ENCODE measurements at regions not wholly inside any gene's neighbourhood (a gene's known extent, or its start where the extent isn't known, plus 50 kb on each side); places are given as distances from the start of the nearest gene placed in this dataset.

DNA sequence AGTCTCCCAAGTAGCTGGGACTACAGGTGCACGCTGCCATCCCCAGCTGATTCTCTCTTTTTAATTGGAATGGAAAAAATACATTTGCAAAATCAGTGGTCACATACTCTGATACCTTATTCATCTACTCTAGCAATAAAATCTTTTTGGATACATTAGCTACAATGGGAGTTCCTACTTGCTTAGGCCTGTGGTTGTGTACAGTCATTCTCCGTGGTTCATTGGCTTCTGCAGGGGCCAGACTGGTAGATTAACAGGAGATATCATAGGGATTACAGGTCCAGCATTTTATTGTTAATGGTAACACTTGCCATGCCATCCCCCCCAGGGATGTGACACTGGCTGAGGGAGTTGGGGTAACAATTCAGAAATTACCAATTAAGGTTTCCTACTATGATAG, 140.0 kb downstream of the ADAMTS15 start:
- DNase-seq = no peak

DNA sequence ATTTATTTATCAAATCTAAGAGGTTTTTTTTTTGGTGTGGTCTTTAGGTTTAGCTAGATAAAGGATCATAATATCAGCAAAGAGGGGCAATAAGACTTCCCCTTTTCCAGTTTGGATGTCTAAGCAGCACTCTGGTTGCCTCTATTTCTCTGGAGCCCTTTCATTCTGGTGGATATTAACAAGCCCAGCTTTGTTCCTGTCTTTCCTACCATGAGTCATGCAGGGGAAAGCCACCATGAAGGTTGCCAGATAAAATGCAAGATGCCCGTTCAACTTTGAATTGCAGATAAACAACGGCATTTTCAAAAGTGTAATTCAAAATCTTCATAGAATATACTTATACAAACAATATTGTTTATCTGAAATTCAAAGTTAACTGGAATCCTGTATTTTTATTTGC, 143.6 kb downstream of the ADAMTS15 start:
- DNase-seq = no peak

DNA sequence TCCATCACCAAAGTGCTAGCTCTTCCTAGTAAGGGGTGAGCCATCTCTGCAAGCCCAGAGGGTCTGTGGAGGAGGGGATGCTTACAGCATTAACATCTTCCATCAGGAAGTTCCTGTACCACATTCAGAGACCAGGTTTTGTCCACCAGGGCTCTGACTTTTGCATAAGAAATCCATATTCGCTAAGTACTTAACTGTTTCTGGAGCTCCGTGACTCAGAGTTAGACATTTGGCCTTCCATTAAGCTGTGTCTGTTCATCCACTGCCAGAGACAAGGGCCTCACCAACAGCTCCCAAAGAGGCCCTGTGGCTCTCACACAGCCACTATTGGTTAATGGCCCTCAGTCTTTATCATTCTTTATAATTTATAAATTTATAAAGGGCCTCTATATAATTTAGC, 144.6 kb downstream of the ADAMTS15 start:
- no peak for DNase-seq

DNA sequence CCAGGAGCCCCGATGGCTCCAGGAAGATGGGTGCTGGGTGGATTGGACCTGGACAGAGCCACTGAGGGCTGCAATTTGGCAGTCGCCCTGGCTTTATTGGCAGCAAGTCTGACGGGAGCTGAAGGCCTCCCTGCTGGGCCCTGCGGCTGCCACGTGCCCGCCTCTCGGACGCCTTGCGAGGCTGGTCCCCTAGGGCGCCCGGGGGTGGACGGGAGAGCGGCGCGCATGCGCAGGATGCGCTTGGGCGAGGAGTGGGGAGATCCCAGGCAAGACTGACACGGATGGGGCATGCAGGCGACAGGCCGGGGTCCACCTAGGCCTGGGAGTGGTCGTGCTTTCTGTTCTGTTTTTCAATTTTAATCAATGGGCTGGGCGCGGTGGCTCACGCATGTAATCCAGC, 150.0 kb downstream of the ADAMTS15 start:
- no peak for DNase-seq

DNA sequence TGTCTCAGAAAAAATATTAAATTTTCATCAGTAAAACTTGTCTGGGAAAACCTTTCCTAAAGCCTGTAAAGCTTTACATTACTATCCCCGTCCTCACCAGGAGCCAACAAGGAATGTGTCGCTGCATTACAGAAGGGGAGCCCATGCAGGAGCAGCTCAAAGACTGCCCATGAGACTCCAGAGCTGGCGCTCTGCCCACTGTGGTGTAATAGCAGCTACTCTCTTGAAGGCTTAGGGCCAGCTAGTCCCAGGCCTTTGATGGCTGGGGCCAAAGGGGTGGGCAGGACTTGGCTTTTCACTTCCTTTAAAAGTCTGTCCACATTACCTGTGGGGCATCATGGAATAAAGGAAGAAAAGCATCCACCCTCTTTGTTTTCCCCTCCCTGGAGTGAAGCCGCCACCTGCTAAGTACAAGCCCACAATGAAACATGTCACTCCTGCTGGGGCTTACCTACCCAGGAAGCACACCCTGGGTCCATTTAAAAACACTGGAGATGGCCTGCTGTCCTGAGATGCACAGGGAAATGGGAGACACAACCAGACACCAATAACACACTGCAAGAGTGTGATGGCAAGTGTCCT, 150.7 kb downstream of the ADAMTS15 start:
- DNase-seq = no peak

DNA sequence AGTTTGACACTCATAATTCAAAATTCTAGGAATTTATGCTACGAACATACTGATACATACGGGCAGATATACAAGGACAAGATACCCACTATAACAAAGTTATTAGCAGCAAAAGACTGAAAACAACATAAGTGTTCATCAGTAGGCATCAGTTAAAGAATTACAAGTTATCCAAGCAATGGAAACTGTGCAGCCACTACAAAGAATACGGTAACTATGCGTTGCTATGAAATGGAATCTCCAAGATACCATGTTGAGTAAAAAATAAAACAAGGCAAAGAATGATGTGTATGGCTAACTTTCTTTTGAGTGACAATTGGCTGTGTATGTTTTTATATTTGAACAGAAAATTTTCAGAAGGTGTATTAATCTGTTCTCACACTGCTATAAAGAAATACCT, 151.7 kb downstream of the ADAMTS15 start:
- no peak for DNase-seq

DNA sequence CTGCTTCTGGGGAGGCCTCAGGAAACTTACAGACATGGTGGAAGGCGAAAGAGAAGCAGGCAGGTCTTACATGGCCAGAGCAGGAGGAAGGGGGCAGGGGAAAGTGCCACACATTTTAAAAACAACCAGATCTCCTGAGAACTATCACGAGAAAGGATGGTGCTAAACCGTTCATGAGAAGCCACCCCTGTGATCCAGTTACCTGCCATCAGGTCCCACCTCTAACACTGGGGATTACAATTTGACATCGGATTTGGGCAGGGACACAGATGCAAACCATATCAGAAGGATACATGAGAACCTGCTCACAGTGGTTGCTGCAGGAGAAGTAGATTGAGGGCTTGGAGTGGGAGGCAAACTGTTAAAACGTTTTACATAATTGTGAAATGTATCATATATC, 152.2 kb downstream of the ADAMTS15 start:
- DNase-seq = no peak

DNA sequence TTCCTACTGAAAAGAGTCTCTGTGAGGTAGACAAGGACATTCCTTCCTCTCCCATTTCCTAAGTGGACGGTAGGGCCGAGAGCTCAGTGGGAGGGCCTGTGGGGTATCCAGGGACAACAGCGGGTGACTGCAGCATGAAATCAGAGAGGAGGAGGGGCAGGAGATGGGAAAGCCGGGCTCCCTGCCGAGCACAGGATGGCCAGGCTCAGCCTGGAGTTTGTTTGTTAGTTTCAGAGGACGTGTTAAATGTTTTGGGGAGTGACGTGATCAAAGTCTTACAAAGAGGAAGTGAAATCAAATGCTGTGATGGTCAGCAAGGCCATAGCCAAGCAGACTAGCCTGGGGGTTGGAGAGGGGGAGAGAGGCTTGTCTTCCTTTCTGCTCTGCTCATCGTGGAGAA, 152.7 kb downstream of the ADAMTS15 start:
- no peak for DNase-seq

DNA sequence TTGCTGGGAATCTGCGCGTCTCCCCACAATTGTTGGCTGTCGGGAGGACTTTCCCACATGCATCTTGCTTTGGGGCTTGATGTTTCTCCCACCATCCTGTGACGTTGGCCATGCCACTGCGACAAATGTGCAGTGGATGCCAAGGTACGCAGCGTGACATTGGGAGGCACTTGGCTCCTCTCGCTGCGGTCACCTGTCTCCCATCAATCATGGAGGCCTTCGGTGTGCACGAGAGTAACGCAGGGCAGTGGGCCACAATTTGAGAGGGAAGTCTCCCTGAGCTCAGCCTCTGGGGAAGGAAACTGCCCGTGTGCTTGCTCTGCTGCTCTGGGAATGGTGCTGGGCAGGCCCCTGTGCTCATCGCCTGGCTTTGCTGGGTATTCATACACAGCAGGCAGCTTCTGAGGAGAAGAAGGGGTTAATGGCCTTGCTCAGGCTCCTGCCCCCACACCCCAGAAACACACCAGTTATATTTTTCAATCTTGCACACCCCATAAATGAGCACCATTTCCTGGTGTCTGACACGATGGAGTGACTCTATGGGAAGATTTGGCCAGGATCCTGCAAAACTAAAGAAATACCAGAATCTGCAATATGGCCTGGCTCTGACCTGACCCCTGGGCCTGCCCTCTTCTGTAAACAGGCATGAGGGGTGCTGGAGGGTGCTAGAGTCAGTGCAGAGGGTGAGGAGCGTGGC, 153.5 kb downstream of the ADAMTS15 start:
- no peak for DNase-seq

DNA sequence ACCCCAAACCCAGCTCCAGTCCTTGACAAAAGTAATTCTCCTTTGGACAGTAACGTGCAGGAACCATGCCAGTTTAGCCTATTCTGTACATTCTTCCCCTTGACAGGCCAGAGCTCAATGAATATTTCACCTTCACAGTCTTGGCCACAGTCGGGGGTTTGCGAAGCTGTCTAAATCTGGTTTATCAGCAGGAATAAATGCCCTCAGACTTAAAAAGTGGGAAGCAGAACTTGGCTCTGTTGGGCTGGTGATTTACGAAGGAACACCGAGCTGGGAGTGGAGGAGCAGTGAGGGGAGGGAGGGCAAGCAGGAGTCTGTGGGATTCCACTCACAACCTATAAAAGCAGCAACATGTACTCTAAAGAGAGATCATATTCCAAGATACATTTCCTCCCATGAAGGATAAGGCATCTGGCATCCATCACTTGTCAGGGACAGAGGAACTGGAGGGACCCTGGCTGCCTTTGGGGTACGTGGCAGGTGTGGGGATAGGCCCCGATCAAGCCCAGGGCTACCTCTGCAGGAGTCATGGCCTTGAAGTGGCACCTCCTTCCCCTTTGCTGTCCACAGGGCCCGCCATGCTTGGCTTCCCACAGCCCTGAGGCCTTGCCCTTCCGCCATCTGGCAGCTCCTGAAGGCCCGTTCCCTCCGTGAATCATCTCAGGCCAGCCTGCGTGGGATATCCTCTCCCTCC, 154.3 kb downstream of the ADAMTS15 start:
- no peak for DNase-seq

DNA sequence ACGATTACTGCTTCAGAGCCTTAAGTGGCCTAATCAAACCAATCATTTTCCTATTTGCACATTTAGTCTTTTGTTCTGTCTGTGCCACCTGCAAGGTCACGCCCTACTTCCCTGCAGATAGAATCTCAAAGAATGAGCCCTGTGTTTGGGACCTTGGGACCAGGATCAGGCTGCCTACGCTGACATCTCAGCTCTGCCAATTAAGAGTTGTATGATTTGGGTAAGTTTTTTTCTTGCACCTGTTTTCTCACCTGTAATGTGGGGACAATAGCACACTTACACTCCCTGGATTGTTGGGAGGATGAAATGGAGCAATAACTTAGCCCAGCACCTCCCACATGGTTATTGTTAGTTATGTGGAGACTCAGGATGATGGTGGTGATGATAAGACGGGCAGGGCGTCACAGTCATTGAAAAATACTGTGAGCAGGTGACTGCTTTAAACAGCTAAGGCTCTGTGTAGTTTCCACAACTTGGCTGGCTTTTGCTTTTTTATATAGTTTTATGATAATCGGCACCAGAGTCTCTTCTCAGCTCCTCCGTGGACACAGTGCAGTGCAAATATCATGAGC, 155.0 kb downstream of the ADAMTS15 start:
- no peak for DNase-seq

DNA sequence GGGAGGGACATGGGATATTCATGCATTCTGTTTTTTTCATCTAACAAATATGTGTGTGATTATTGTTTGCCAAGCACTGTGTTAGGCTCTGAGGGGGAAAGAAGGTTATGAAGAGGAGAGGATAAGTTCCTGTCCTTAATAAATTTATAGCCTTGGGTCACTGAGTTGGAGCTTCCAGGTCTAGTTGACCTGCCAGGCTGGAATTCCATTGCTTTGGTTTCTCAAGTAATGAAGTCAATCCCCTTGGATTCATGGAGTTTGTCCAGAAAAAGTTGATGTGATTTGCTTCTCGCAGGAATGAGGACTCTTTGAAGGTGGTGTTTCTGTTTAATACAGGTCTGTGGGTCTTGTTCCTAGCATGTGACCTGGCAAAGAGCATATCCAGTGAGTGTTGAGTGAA, 156.2 kb downstream of the ADAMTS15 start:
- no peak for DNase-seq

DNA sequence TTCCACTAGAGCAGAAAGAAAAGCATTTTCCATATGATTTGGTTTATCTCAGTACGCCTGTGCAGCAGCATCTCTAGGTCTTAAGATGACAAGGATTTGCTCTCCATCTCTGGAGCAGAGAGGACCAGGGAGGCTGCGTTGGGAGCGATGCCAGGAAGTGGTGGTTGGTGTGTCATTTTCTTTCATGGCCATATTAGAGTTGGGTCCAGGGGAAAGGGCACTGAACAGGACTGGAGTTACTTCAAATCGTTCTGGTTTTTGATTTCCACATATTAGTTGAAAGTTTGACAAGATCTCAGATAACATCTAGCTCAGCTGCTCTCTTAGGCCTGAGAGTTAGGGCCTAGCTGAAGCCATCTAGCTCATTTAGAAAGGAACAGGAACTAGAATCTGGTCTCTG, 157.7 kb downstream of the ADAMTS15 start:
- no peak for DNase-seq

DNA sequence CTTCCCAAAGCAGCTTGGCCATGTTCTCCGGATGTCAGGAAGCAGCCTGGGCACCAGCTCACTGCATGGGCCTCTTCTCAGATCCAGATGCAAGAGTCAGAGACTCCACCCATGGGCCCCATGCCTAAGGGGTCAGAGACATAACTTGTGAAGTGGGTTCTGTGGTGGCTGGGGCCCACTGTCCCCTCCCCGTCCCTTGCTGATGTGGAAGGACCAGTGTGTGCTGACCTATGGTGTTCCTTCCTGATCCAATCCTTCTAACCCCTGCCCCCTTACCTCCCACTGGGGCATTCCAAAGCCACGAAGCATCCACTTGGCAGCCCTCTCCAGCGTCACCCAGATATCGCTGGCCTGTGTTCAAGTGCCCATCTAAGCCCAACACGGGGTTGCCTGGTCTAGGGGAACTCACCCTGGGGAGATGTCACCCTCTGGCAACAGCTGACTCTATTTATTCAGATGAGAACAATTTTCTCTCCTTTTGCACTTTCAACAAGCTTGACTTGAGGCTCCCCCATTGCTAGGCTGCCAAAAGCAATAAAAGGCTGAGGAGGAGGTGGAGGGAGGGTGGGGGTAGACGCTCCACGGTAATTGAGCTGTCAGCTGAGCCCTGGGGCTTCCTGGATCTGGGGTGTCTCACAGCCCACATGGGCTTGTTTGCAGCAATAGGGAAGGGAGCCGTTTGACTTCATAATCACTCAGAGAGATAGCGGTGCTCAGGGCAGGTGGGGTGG, 158.5 kb downstream of the ADAMTS15 start:
- no peak for DNase-seq

DNA sequence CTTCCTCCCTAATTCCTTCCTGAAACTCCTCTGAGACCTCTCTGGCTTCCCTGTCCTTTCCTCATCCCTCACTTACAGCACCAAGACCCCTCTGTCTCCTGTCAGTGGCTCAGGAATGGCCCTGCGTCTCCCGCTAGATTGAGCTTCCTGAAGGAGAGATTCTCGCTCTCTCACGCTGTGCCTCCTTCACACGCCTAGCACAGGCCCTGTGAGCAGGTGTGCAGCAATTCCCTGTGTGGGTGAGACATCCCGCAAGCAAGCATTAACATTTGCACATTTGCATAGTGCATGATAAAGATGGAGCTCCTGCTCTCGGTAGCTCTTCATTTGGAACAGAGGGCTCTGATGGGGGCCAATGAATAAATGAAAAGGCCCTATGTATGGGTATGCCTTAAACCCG, 159.8 kb downstream of the ADAMTS15 start:
- no peak for DNase-seq

DNA sequence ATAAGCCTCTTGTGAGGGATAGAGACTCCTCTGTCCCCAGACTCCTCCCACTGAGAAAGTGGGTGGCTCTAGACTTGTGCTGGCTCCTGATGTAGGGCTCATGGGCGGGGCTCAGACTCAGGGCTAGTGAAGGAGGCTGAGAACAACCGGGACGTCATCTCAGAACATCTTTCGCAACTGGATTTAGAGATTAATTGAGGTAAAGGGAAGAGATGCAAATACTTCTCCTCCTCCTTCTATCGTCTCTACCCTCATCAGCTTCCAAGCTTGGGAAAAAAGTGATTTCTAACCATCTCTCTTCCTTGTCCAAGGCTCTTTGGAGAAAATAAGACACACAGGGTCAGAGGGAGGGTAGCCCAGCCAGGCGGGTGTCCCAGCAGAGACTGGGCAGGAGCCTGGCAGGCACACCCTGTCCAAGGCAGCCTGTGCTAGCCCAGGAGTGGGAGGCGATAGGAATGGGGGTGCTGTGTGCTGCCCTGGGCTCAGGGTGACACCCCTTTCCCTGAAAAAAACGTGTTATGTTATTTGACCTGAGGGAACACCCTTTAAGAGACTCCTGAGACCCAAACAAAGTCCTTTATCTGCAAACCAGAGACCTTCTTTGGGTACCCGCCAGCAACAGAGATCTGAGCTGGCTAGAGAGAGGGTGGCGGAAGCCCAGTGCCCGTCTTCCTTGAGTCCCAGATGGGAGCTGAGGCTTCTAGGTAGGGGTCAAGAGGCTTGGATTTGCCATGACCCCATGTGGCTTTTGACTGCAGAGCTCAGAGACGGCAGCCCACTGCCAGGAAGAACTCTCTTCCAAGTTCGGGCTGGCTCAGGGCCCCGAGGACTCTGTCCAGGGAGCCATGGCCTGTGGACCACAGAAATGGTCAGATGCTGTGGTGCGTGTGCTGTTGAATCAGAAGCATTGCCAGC, 160.9 kb downstream of the ADAMTS15 start:
- DNase-seq = no peak

DNA sequence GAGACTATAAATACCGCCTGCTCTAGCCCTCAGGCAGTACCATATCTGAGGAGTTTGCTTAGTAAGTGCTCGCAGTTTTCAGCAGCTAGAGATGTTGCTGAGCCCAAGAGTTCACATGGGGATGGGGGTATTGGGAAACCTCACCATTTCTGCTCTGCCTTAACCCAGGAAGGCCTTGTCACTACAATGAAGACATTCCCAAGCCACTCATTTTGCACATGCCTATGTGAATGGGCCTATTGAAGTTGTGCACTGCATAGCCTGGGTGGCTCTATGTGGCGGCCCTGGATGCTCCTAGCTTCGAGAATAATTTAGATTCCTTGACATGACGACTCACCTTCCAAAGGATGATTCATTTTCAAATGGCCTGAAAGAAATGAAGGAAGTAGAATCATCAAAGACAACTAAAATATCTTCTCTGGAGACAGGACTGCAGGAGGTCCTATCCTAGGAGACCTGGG, 163.4 kb downstream of the ADAMTS15 start:
- DNase-seq = no peak

DNA sequence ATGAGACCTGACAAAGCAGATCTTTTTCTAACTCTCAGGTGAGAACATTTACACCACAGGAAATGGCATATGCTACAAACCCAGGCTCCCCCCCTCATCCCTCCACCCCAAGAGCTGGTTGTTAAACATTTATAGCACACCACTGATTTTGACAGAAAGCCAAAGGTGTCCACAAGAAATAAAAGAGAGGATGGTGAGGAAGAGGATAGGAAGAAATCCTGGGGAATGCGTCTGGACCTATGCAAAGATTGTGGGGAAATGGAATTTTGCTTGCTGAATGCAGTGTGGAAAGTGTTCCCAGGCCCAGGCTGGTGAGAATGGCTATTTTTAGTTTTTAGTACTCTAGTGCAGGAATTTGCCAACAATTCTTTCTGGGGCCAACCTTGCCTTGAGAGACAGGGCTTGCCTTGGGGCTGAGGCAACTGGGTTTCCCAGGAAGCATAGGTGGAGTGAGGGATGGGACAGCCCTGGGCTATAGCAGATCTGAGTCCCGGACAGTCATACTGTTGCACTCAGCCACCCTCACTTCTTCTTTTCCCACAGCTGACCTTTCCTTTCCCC, 163.9 kb downstream of the ADAMTS15 start:
- DNase-seq = no peak

DNA sequence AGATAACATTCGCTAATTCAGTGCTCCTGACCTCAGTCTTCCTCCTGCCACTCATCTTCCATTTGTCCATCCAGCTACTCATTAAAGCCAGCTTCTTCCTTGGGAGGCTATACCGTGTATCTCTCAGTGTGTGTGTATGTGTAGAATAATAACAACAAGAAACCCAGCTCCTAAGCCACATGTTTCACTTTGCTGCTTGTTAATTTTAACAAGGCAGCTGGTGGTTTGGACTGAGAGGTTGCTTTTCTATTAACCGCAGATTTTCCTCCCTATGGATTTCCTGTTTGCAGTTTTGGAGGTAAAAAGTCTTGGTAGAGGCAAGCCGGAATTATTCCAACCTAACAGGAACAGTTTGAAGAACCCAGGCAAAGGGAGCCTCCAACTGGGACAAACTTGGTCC, 165.0 kb downstream of the ADAMTS15 start:
- no peak for DNase-seq

DNA sequence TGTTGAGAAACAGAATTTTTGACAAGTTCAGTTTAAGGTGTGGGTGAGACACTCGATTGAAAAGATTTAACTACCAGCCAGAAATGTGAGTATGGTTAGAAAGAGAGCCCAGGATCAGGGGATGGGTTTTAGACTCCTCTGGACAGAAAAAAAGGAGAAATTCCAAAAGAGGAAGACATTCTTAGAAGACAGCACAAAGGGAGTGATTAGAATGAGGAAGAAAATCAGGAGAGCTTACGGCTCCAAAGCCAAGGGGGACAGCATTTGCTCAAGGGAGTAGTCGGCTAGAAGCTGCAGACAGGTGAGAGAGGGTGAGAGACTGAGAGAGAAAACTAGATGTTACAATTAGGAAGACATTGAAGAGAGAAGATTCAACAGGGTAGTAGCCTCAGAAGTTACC, 166.1 kb downstream of the ADAMTS15 start:
- DNase-seq = no peak

DNA sequence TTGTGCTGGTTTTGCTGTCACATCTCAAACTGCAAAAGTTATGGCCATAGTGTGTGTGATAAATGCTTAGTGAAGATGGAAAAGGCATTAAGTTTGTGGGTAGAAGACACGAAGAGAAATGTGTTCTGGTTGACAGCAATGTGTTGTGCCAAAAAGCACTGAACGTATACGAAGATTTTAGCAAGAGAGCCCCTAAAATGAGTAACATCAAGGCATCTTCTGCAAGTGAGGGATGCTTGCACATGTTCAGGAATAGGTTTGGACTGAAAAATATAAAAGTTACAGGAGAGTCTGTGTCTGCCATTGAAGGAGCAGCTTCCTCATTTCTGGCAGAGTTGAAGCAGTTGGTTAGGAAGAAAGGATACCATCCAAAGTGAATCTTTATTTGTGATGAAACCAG, 167.1 kb downstream of the ADAMTS15 start:
- no peak for DNase-seq

DNA sequence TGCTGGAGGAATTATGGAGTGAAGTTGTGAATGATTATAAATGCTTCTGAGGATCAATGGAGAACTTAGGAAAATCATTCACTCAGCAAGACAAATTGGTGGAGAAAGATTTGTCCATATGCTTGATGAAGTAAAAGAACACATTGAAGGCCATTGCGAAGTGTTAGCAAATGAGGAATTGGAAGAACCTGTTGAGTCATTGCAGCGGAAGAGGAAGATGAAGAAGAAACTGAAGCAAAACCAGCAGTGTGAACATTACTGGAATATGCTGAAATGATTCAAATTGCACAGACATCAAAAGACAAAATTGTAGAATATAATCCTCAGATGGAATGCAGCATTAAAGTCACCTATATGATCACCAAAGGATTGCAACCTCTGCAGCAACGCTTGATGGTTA, 168.1 kb downstream of the ADAMTS15 start:
- no peak for DNase-seq

Measured in NCI-H2029 treated with DMSO at 0.1 percent for 48 hours (cell line).